ENCODE measurements at regions not wholly inside any gene's neighbourhood (a gene's known extent, or its start where the extent isn't known, plus 50 kb on each side); places are given as distances from the start of the nearest gene placed in this dataset.
A peak's percentile ranks its signal among the peaks of the same experiment; 100 is the strongest.
"Not testable (repeated sequence)": the region's sequence is repeated elsewhere in the genome, so short reads cannot be mapped to it uniquely, and the experiment has no call there.

GRCh38 chr1:25011275-25011674 is 81.2 kb upstream of the RUNX3 start:
- H3K4me3 Mint-ChIP-seq: no peak overlapping the region
- no peaks in the 10 kb centered on the region for H3K27me3 Mint-ChIP-seq
- DNase-seq (ENCODE audit: low spot score in 2 of 2) (no peak), ATAC-seq (ENCODE audit: low read depth) (no peak)
- no peaks in the 10 kb centered on the region for H3K36me3 Mint-ChIP-seq
- H3K27ac Mint-ChIP-seq: no peak overlapping the region
- H3K4me1 Mint-ChIP-seq: peaks cover 2% of the 10 kb centered on the region
- no peaks in the 10 kb centered on the region for H3K9me3 Mint-ChIP-seq

DNA sequence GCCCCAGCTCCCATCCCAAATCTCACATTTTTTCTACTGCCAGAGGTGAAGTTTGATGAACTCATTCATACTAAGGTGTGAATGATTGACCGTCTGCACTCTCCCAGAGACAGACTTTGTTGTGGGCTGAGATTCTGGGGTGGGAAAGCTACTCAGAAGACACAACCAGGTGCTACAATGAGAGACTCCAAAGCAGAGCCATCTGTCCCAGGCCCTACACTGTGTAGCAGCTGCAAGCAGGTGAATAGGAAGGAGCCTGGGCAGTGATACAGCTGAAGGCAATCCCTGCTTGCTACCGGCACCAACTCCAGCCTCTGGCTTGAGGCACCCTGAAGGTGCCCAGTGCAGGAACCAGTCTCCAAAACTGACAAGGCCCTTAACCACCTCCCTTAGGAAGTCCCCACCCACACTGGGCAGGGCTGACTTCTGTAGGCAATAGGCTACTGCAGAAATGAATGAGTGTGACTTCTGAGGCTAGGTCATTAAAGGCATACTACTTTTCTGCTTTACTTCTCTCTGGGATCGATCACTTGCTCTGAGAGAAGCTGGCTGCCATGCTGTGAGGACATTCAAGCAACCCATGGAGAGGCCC is 79.7 kb upstream of the RUNX3 start:
- no peak overlapping the region for H3K4me3 Mint-ChIP-seq
- ATAC-seq (ENCODE audit: low read depth) (no peak), DNase-seq (ENCODE audit: low spot score in 2 of 2) (no peak)
- H3K36me3 Mint-ChIP-seq: no peaks in the 10 kb centered on the region
- H3K9me3 Mint-ChIP-seq: no peaks in the 10 kb centered on the region
- no peaks in the 10 kb centered on the region for H3K27me3 Mint-ChIP-seq
- H3K4me1 Mint-ChIP-seq: peaks cover 2% of the 10 kb centered on the region
- H3K27ac Mint-ChIP-seq: no peak overlapping the region

- peaks cover 2% of the 10 kb centered on the region for H3K4me1 Mint-ChIP-seq
- DNase-seq (ENCODE audit: low spot score in 2 of 2) (no peak), ATAC-seq (ENCODE audit: low read depth) (no peak)
- H3K27me3 Mint-ChIP-seq: no peaks in the 10 kb centered on the region
- no peaks in the 10 kb centered on the region for H3K36me3 Mint-ChIP-seq
- no peaks in the 10 kb centered on the region for H3K9me3 Mint-ChIP-seq
- no peak overlapping the region for H3K4me3 Mint-ChIP-seq
- H3K27ac Mint-ChIP-seq: no peak overlapping the region
Measured at GRCh38 chr1:25008192-25008485, 78.1 kb upstream of the RUNX3 start.

DNA sequence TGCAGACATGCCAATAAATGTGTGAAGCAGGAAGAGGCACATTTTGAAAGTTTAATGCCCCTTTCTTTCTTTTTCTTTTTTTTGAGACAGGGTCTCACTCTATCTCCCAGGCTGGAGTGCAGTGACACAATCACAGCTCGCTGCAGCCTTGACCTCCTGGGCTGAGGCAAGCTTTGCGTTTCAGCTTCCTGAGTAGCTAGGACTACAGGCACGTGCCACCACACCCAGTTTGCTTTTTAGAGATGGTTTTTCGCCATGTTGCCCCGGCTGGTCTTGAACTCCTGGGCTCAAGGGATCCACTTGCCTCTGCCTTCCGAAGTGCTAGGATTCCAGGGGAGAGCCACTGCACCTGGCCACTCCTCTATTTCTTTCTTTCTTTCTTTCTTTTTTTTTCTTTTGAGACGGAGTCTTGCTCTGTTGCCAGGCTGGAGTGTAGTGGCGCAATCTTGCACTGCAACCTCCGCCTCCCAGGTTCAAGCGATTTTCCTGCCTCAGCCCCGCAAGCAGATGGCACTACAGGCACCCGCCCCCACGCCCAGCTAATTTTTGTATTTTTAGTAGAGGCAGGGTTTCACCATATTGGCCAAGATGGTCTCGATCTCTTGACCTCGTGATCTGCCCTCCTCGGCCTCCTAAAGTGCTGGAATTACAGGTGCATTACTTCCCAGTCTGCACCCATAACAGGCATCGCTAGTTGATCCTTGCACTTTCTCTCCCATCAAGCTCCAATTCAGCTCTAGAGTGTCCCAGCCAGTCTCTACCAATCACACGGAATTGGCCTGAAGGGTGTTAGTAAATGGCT is 77.5 kb upstream of the RUNX3 start:
- not testable (repeated sequence) for H3K9me3 Mint-ChIP-seq; DNase-seq (ENCODE audit: low spot score in 2 of 2); H3K27ac Mint-ChIP-seq; ATAC-seq (ENCODE audit: low read depth); H3K4me3 Mint-ChIP-seq; H3K36me3 Mint-ChIP-seq; H3K4me1 Mint-ChIP-seq; H3K27me3 Mint-ChIP-seq

DNA sequence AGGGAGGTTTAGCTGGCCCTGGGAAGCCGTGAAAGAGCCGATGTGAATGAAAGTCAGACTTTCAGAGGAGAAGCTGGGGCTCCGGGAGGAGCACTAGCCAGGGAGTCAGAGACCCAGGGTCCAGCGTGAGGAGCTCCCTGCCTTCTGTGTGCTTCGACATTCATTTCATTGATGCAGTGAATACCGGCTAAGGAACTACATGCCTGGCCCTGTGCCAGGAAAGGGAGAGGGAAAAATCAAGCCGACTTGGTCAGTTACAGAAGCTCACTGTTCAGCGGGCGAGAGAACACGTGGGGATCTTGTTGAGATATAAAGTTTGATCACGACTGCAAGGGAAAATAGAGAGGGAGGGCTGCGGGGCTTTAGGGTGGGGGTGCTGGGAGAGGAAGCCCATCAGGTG is 76.7 kb upstream of the RUNX3 start:
- Mint-ChIP-seq H3K27ac (no peak overlapping the region), H3K4me1 (peaks cover 2% of the 10 kb centered on the region)

GRCh38 chr1:25004355-25004754 is 74.3 kb upstream of the RUNX3 start:
- ATAC-seq (ENCODE audit: low read depth) (no peak), DNase-seq (ENCODE audit: low spot score in 2 of 2) (no peak)
- Mint-ChIP-seq H3K9me3 (no peaks in the 10 kb centered on the region), H3K27ac (no peak overlapping the region), H3K4me3 (no peak overlapping the region), H3K27me3 (no peaks in the 10 kb centered on the region), H3K4me1 (peaks cover 7% of the 10 kb centered on the region), H3K36me3 (no peaks in the 10 kb centered on the region)

More for the DNA sequence above, 76.7 kb upstream of the RUNX3 start:
- DNase-seq (ENCODE audit: low spot score in 2 of 2) (no peak), ATAC-seq (ENCODE audit: low read depth) (no peak)
- H3K4me3 Mint-ChIP-seq: no peak overlapping the region
- H3K36me3 Mint-ChIP-seq: no peaks in the 10 kb centered on the region
- no peaks in the 10 kb centered on the region for H3K9me3 Mint-ChIP-seq
- no peaks in the 10 kb centered on the region for H3K27me3 Mint-ChIP-seq

DNA sequence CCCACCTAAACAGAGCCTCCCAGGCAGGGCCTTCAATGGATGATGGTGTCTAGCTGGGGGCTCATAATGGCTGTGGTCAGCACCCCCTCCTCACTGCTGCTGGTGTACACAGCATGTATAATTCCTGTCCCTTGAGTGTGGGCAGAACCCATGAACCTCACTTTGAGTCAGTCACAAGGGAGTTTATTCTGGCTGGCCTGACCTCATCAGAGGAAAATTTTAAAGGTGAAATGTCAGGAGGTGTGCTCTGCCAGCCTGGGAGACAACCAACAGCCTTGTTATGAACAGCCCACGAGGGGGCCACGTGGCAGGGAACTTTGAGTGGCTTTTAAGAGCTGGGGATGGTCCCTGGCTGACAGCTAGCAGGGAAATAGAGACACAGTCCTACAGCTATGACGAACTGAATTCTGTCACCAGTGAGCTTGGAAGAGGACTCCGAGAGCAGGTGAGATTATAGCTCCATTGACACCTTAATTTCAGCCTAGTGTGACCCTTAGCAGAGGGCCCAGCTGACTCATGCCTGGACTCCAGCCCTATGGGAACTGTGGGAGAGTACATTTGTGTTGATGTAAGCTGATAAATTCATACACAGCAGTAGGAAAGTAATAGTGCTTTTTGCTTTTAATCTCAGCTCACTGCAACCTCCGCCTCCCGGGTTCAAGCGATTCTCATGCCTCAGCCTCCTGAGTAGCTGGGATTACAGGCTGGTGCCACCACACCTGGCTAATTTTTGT is 73.5 kb upstream of the RUNX3 start:
- Mint-ChIP-seq H3K27me3 (no peaks in the 10 kb centered on the region), H3K4me1 (peaks cover 7% of the 10 kb centered on the region), H3K27ac (no peak overlapping the region), H3K9me3 (no peaks in the 10 kb centered on the region), H3K4me3 (no peak overlapping the region), H3K36me3 (no peaks in the 10 kb centered on the region)
- DNase-seq (ENCODE audit: low spot score in 2 of 2) (no peak), ATAC-seq (ENCODE audit: low read depth) (no peak)

- Mint-ChIP-seq H3K36me3 (no peaks in the 10 kb centered on the region), H3K9me3 (no peaks in the 10 kb centered on the region), H3K4me1 (peaks cover 7% of the 10 kb centered on the region), H3K27ac (no peak overlapping the region), H3K4me3 (no peak overlapping the region), H3K27me3 (no peaks in the 10 kb centered on the region)
- DNase-seq (ENCODE audit: low spot score in 2 of 2) (no peak), ATAC-seq (ENCODE audit: low read depth) (no peak)
Measured at GRCh38 chr1:25003000-25003399, 72.9 kb upstream of the RUNX3 start.

DNA sequence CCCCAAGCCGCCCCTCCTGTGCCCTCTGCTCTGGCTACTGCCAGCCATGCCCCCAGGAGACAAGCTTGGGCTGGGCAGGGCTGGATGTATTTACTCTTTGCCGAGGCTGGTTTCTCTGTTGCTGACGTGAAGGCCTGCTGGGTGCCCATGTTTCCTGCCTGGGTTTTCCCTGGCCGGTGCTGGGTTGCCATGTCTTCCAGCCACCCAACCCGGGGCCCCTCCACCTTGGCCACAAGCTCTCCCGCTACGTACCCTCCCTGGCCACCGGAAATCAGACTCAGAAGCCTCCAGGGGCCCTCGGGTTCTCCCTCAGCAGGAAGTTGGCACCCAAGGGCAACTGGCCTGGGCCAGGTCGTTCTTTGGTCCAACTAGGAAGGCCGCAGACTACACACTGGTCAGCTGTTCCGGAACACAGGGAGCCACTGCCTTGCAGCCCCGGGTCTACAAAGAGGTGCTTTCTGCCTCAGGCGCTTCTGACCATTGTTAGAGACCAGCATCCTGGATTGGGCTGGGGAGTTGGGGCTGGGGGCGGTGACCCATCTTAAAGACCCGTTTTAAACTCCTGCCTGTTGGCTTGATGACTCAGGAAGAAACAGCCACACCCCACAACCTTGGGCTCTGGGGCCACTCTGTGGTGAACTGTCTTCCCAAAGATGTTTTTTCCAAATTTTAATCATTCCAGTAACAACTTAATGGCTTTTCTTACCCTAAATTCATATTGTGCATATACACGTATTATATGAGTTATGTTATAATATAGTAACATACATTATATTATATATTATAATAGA is 71.2 kb upstream of the RUNX3 start:
- H3K27me3 Mint-ChIP-seq: no peaks in the 10 kb centered on the region
- peaks cover 17% of the 10 kb centered on the region for H3K4me1 Mint-ChIP-seq
- DNase-seq (ENCODE audit: low spot score in 2 of 2): no peak
- H3K36me3 Mint-ChIP-seq: no peaks in the 10 kb centered on the region
- no peaks in the 10 kb centered on the region for H3K9me3 Mint-ChIP-seq
- peak overlapping the region; percentile 6 for H3K27ac Mint-ChIP-seq
- no peak overlapping the region for H3K4me3 Mint-ChIP-seq
- peak; percentile 70 for ATAC-seq (ENCODE audit: low read depth)

DNA sequence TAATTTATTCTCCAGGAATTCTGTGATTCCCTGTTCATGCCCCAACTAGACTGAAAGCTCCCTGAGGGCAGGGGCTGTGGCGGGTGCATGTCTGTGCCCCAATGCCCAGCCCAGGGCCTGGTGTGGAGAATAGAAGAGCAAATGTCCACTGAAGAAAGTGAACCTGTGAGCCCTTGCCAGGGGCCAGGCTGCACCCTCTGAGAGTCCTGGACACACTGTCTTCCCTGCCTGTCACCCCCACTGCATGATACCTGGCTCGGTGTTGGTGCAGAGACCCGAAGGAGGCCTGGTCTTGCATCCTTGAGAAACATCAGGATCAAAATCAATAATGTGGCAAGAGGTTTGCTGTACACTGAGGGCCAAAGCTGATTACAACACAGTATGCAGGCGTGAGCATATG is 69.8 kb upstream of the RUNX3 start:
- Mint-ChIP-seq H3K27ac (no peak overlapping the region), H3K4me1 (peaks cover 20% of the 10 kb centered on the region), H3K27me3 (no peaks in the 10 kb centered on the region), H3K4me3 (no peak overlapping the region), H3K9me3 (no peaks in the 10 kb centered on the region), H3K36me3 (no peaks in the 10 kb centered on the region)
- no peak for ATAC-seq (ENCODE audit: low read depth)
- no peak for DNase-seq (ENCODE audit: low spot score in 2 of 2)

DNA sequence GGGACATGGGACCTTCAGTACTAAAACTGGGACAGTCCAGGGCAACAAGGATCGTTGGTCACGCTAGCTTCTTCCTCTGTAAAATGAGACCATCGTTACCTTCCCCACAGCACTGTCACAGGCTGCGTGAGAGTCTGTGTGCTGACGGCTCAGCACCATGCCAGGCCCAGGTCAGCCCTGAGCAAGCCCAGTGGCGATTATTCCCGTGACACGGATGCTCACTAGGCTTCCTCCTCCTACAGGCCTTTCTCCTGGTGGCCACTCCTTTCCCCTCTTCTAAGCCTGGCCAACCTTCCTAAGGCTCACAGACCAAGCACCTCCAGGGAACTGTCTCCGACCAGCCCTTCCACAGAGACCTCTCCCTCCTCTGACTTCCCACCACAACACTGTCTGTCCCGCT is 69.3 kb upstream of the RUNX3 start:
- Mint-ChIP-seq H3K4me3 (no peak overlapping the region), H3K27ac (no peak overlapping the region), H3K27me3 (no peaks in the 10 kb centered on the region), H3K9me3 (no peaks in the 10 kb centered on the region), H3K4me1 (peaks cover 20% of the 10 kb centered on the region), H3K36me3 (no peaks in the 10 kb centered on the region)
- DNase-seq (ENCODE audit: low spot score in 2 of 2): no peak
- ATAC-seq (ENCODE audit: low read depth): no peak

GRCh38 chr1:24998563-24999245 is 68.6 kb upstream of the RUNX3 start:
- H3K4me1 Mint-ChIP-seq: peaks cover 20% of the 10 kb centered on the region
- H3K36me3 Mint-ChIP-seq: no peaks in the 10 kb centered on the region
- no peak overlapping the region for H3K27ac Mint-ChIP-seq
- DNase-seq (ENCODE audit: low spot score in 2 of 2) (no peak), ATAC-seq (ENCODE audit: low read depth) (no peak)
- H3K27me3 Mint-ChIP-seq: no peaks in the 10 kb centered on the region
- H3K9me3 Mint-ChIP-seq: no peaks in the 10 kb centered on the region
- no peak overlapping the region for H3K4me3 Mint-ChIP-seq

DNA sequence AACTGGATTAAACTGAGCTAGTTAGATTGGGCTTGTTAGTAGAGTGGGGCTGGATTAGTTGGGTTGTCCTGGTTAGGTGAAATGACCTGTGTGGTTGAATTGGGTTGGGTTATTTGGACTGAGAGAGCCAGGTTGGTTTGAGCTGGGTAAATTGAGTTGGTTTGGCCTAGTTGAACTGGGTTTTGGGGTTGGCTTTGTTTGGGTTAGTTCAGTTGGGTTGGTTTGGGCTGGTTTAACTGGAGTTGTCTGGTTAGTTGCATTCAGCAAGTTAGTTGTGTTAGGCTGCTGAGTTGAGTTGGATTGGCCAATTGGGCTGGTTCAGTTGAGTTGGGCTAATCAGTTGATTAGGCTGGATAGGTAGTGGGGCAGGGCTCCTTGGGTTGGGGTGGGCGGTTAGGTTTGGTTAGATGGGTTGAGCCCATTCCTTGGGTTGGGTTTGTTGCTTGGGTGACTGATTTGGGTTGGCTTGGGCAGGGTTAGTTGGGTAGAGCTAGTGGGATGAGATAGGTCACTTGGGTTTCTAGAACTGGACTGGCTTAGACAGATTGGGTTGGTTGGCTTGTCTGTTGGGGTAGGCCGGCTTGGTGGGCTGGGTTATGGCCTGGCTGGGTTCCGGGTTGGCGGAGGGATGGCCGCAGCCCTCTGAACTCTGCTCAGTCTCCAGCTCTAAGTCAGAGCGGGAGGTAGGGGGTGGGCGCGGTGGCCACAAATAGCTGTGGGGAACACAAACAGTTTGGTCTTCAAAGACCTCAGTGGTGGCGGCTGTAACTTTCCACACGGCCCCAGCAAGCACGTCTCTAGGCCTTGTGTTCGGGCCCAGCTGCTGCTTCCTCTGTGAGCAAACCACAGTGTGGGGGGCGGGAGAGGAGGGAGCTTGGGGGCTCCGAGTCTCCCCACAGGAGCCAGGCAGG is 67.2 kb upstream of the RUNX3 start:
- peak; percentile 43 for ATAC-seq (ENCODE audit: low read depth)
- Mint-ChIP-seq H3K9me3 (no peaks in the 10 kb centered on the region), H3K36me3 (no peaks in the 10 kb centered on the region), H3K4me1 (peaks cover 24% of the 10 kb centered on the region), H3K4me3 (no peak overlapping the region), H3K27me3 (no peaks in the 10 kb centered on the region), H3K27ac (peak overlapping the region; percentile 15)
- DNase-seq (ENCODE audit: low spot score in 2 of 2): no peak

Measured in memory B cell (primary cell).